ENCODE measurements at regions not wholly inside any gene's neighbourhood (a gene's known extent, or its start where the extent isn't known, plus 50 kb on each side); places are given as distances from the start of the nearest gene placed in this dataset.

GRCh38 chr2:188762151-188762550, 212.0 kb upstream of the COL3A1 start:
- no peaks in the 10 kb centered on the region for H3K36me3 ChIP-seq (ENCODE audit: insufficient read depth, low read length, poor library complexity, severe bottlenecking)
- peaks cover 10% of the 10 kb centered on the region for H3K4me1 ChIP-seq (ENCODE audit: insufficient read depth, low read length, poor library complexity, severe bottlenecking)
- no peaks in the 10 kb centered on the region for H3K27me3 ChIP-seq (replicated peaks; ENCODE audit: insufficient read depth, low read depth, low read length, poor library complexity)
- no TSS peak for BruUV-seq (replicated peaks)
- POLR2A ChIA-PET (ENCODE audit: low non-redundant PET): no interaction called here
- no peak for DNase-seq (ENCODE audit: low spot score)
- CTCF ChIA-PET: no interaction called here
- no peak overlapping the region for H3K27ac ChIP-seq (ENCODE audit: low read depth, low read length, poor library complexity, severe bottlenecking)
- intact Hi-C loops (cut with micrococcal nuclease; ENCODE audit: unreplicated experiment): loop anchor here (10.0 kb wide), 1 partner anchor 653 kb away; no protein-coding TSS in a partner anchor
- H3K4me3 ChIP-seq (ENCODE audit: low read depth, low read length, poor library complexity, severe bottlenecking): no peak overlapping the region
- TF ChIP-seq CTCF (conservative IDR thresholded peaks at IDR 0.05; ENCODE audit: low read depth, low read length): no peak
- TF ChIP-seq EZH2 (IDR thresholded peaks at IDR 0.05; ENCODE audit: borderline replicate concordance, low read depth, low read length, poor library complexity, severe bottlenecking): no peak
- H3K9me3 ChIP-seq (ENCODE audit: low read depth, low read length, poor library complexity, severe bottlenecking): peaks cover 4% of the 10 kb centered on the region

- POLR2A ChIA-PET (ENCODE audit: low non-redundant PET): no interaction called here
- no peak overlapping the region for H3K4me3 ChIP-seq (ENCODE audit: low read depth, low read length, poor library complexity, severe bottlenecking)
- no peak overlapping the region for H3K27ac ChIP-seq (ENCODE audit: low read depth, low read length, poor library complexity, severe bottlenecking)
- H3K36me3 ChIP-seq (ENCODE audit: insufficient read depth, low read length, poor library complexity, severe bottlenecking): no peaks in the 10 kb centered on the region
- peak; percentile 87 for DNase-seq (ENCODE audit: low spot score)
- intact Hi-C loops (cut with micrococcal nuclease; ENCODE audit: unreplicated experiment): loop anchor here (2.0 to 10.0 kb wide), 3 partner anchors 213 to 649 kb away; no protein-coding TSS in a partner anchor
- no peaks in the 10 kb centered on the region for H3K9me3 ChIP-seq (ENCODE audit: low read depth, low read length, poor library complexity, severe bottlenecking)
- H3K27me3 ChIP-seq (replicated peaks; ENCODE audit: insufficient read depth, low read depth, low read length, poor library complexity): no peaks in the 10 kb centered on the region
- CTCF ChIA-PET: interaction anchor here (0.6 to 0.7 kb wide), 2 partner anchors 213 to 217 kb away, joined by 3 to 7 read pairs; no protein-coding TSS in a partner anchor
- TF ChIP-seq EZH2 (IDR thresholded peaks at IDR 0.05; ENCODE audit: borderline replicate concordance, low read depth, low read length, poor library complexity, severe bottlenecking): no peak
- TF ChIP-seq CTCF (conservative IDR thresholded peaks at IDR 0.05; ENCODE audit: low read depth, low read length): peak; percentile 73
- no TSS peak for BruUV-seq (replicated peaks)
- peaks cover 10% of the 10 kb centered on the region for H3K4me1 ChIP-seq (ENCODE audit: insufficient read depth, low read length, poor library complexity, severe bottlenecking)
Measured at GRCh38 chr2:188765522-188766470, 208.4 kb upstream of the COL3A1 start.

GRCh38 chr2:188766471-188766856, 207.7 kb upstream of the COL3A1 start:
- no peaks in the 10 kb centered on the region for H3K36me3 ChIP-seq (ENCODE audit: insufficient read depth, low read length, poor library complexity, severe bottlenecking)
- ChIA-PET CTCF (no interaction called here), POLR2A (ENCODE audit: low non-redundant PET) (no interaction called here)
- no peak overlapping the region for H3K27ac ChIP-seq (ENCODE audit: low read depth, low read length, poor library complexity, severe bottlenecking)
- intact Hi-C loops (cut with micrococcal nuclease; ENCODE audit: unreplicated experiment): loop anchor here (5.0 to 10.0 kb wide), 2 partner anchors 244 to 648 kb away; no protein-coding TSS in a partner anchor
- no peaks in the 10 kb centered on the region for H3K27me3 ChIP-seq (replicated peaks; ENCODE audit: insufficient read depth, low read depth, low read length, poor library complexity)
- no TSS peak for BruUV-seq (replicated peaks)
- TF ChIP-seq CTCF (conservative IDR thresholded peaks at IDR 0.05; ENCODE audit: low read depth, low read length) (no peak), EZH2 (IDR thresholded peaks at IDR 0.05; ENCODE audit: borderline replicate concordance, low read depth, low read length, poor library complexity, severe bottlenecking) (no peak)
- no peak overlapping the region for H3K4me3 ChIP-seq (ENCODE audit: low read depth, low read length, poor library complexity, severe bottlenecking)
- DNase-seq (ENCODE audit: low spot score): no peak
- H3K4me1 ChIP-seq (ENCODE audit: insufficient read depth, low read length, poor library complexity, severe bottlenecking): peaks cover 10% of the 10 kb centered on the region
- H3K9me3 ChIP-seq (ENCODE audit: low read depth, low read length, poor library complexity, severe bottlenecking): no peaks in the 10 kb centered on the region

All from A673 (cell line).